MM.1S (cell line): ENCODE measurements at regions not wholly inside any gene's neighbourhood (a gene's known extent, or its start where the extent isn't known, plus 50 kb on each side); places are given as distances from the start of the nearest gene placed in this dataset.

Experiments
- EZH2 ChIP-seq: fragments of 300-600 bp; sonication (generic); optimal IDR thresholded peaks from 2 replicates; pipeline ENCODE3; 2017; ENCODE audit warnings: low read depth, mild to moderate bottlenecking, antibody characterized with exemption, low read length, mixed read lengths
- EZH2phosphoT487 ChIP-seq: fragments of 300-600 bp; sonication (generic); IDR thresholded peaks from 2 replicates; pipeline ENCODE4 v1.6.1; 2018; ENCODE audit warnings: antibody characterized with exemption, low read length
- TF ChIP-seq, protein P1 (sequence below): fragments of 300-600 bp; sonication (generic); IDR thresholded peaks from 2 replicates; pipeline ENCODE4 v1.5.1; 2016; ENCODE audit warnings: antibody characterized with exemption, low read length, mixed read lengths

DNA sequence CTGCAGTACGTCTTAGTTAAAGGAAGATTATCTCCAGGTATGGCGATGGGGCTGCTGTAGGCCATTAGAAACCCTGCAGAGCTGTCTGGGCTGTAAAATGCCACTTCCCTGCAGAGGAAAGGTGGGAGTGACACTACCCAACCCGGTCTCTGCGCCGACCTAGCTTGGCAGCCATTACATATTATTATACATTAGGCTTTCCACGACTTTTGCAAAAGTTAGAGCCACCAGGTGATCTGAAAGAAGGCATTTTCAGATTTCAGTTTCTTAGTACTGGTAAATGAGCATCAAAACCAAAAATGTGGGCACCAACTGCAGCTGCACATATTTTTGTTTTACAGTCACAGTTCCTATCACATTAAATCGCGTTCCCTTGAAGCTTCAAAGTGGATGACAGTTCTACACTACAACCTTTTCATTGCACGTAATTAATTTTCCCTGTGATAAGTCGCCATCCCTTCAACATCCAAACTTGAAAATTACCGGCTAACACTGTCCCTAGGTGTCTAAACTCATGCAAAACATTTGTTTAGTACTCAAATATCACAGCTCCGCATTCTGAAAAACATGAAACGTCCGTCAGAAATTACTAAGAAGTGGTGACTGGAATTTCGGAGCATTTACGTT is 81.4 kb upstream of the CHD2 start:
- TF ChIP-seq, protein P1, sequence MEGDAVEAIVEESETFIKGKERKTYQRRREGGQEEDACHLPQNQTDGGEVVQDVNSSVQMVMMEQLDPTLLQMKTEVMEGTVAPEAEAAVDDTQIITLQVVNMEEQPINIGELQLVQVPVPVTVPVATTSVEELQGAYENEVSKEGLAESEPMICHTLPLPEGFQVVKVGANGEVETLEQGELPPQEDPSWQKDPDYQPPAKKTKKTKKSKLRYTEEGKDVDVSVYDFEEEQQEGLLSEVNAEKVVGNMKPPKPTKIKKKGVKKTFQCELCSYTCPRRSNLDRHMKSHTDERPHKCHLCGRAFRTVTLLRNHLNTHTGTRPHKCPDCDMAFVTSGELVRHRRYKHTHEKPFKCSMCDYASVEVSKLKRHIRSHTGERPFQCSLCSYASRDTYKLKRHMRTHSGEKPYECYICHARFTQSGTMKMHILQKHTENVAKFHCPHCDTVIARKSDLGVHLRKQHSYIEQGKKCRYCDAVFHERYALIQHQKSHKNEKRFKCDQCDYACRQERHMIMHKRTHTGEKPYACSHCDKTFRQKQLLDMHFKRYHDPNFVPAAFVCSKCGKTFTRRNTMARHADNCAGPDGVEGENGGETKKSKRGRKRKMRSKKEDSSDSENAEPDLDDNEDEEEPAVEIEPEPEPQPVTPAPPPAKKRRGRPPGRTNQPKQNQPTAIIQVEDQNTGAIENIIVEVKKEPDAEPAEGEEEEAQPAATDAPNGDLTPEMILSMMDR: no peak
- TF ChIP-seq EZH2 (no peak), EZH2phosphoT487 (no peak)
